ENCODE measurements at regions not wholly inside any gene's neighbourhood (a gene's known extent, or its start where the extent isn't known, plus 50 kb on each side); places are given as distances from the start of the nearest gene placed in this dataset.

DNA sequence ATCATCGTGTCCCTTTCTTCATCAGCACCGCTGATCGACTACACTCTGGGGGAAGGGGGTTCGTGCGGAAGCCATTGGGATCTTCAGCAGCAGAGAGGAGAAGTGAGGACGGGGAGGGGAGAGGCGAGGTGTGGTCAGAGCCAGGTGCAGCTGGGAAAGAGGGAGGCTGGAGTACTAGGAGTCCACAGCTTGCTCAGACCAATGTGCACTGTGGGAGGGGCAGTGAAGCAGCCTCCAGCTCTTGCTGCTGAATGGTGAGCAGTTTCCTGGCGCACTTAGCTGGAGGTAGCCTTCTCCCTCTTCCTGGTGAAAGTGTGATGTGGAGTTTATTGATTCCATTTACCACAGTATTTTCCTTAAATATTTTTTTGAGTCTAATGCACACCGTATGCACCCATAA is 99.0 kb upstream of the NECTIN1 start (continued):
- TF ChIP-seq, protein P1, sequence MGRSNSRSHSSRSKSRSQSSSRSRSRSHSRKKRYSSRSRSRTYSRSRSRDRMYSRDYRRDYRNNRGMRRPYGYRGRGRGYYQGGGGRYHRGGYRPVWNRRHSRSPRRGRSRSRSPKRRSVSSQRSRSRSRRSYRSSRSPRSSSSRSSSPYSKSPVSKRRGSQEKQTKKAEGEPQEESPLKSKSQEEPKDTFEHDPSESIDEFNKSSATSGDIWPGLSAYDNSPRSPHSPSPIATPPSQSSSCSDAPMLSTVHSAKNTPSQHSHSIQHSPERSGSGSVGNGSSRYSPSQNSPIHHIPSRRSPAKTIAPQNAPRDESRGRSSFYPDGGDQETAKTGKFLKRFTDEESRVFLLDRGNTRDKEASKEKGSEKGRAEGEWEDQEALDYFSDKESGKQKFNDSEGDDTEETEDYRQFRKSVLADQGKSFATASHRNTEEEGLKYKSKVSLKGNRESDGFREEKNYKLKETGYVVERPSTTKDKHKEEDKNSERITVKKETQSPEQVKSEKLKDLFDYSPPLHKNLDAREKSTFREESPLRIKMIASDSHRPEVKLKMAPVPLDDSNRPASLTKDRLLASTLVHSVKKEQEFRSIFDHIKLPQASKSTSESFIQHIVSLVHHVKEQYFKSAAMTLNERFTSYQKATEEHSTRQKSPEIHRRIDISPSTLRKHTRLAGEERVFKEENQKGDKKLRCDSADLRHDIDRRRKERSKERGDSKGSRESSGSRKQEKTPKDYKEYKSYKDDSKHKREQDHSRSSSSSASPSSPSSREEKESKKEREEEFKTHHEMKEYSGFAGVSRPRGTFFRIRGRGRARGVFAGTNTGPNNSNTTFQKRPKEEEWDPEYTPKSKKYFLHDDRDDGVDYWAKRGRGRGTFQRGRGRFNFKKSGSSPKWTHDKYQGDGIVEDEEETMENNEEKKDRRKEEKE (IDR thresholded peaks at IDR 0.05; ENCODE audit: borderline replicate concordance in 1 of 2, control insufficient read depth in 1 of 2, low read depth in 2 of 2, low read length in 1 of 2) = no peak
- TF ChIP-seq TARDBP (IDR thresholded peaks at IDR 0.05) (no peak), DMBX1 (CRISPR knock-in tag; IDR thresholded peaks at IDR 0.05; ENCODE audit: borderline replicate concordance) (no peak), KDM4B (IDR thresholded peaks at IDR 0.05; ENCODE audit: borderline replicate concordance in 2 of 2, low read depth in 1 of 2) (no peak), SP1 (CRISPR knock-in tag; IDR thresholded peaks at IDR 0.05) (no peak), ZNF232 (CRISPR knock-in tag; IDR thresholded peaks at IDR 0.05) (no peak), RBM17 (IDR thresholded peaks at IDR 0.05; ENCODE audit: borderline replicate concordance, low read depth, low read length) (no peak)

DNA sequence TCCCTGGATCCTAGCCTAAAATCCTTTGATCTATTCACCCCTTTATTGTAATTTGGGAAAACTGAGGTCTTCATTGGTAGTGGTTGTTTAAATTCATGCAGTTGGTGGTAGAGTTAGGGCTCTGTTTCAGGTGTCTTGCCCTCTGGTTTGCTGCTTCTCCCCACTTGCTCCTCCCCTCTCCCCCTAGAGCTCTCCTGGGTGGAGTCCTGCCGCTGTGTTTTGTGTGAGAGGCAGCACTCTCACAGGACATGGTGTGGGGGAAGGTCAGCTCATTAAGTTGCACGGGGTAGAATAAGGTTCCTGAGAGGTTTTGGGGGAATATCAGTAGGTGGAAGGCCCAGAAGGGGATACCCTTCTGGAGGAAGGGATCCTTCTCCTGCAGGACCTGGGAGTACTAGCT is 98.1 kb upstream of the NECTIN1 start:
- H3K4me2 ChIP-seq (ENCODE audit: insufficient read depth, low read length) = no peak overlapping the region
- BruUV-seq (replicated peaks) = no TSS peak
- no peak for DNase-seq (ENCODE audit: extremely low read depth in 1 of 4, low spot score in 3 of 4)
- H3K27ac ChIP-seq (ENCODE audit: extremely low read depth, low read depth, low read length) = no peak overlapping the region
- FAIRE-seq = no peak
- no peak overlapping the region for H3K4me3 ChIP-seq
- WGBS (ENCODE audit: insufficient coverage, low coverage, missing lambda C conversion rate) = 0% methylated on average over 2 of the region's 2 CpGs
- no peaks in the 10 kb centered on the region for H3K4me1 ChIP-seq (replicated peaks in 1 of 2; ENCODE audit: control insufficient read depth in 2 of 2, insufficient read depth in 2 of 2, low read length in 2 of 2)
- TF ChIP-seq ZNF785 (CRISPR knock-in tag; IDR thresholded peaks at IDR 0.05) (no peak), ZNF644 (tag; IDR thresholded peaks at IDR 0.05; ENCODE audit: low read depth) (no peak), CHD2 (IDR thresholded peaks at IDR 0.05; ENCODE audit: low read depth, low read length) (no peak), TRIM28 (IDR thresholded peaks at IDR 0.05) (no peak), ERF (CRISPR knock-in tag; IDR thresholded peaks at IDR 0.05) (no peak)
- no peak overlapping the region for H2AFZ ChIP-seq (ENCODE audit: low read depth, low read length)
- peaks cover 3 to 18% of the 10 kb centered on the region in 2 experiments; a peak in 3 of 5 replicates for H3K27me3 ChIP-seq (ENCODE audit: control insufficient read depth in 2 of 2, insufficient read depth in 2 of 2, low read length in 2 of 2)
- intact Hi-C loops (cut with micrococcal nuclease) (no loop called here), in situ Hi-C loops (cut with MboI) (no loop called here)
- no peaks in the 10 kb centered on the region for H3K9me1 ChIP-seq (ENCODE audit: control insufficient read depth, insufficient read depth, low read length)
- no peaks in the 10 kb centered on the region for H3K9me3 ChIP-seq (replicated peaks; ENCODE audit: control insufficient read depth, insufficient read depth, low read depth, low read length)
- ChIA-PET CTCF (ENCODE audit: low intra/inter-chr PET ratio) (no interaction called here), POLR2A (interaction anchor here (0.8 kb wide), 1 partner anchor 256 kb away, joined by 4 read pairs; no protein-coding TSS in a partner anchor)
- H3K36me3 ChIP-seq (ENCODE audit: control insufficient read depth, insufficient read depth, low read length) = no peaks in the 10 kb centered on the region
- no peak for ATAC-seq
- no peak overlapping the region for H3K9ac ChIP-seq (ENCODE audit: insufficient read depth in 1 of 2, low read depth in 2 of 2, low read length in 2 of 2)
- H3K79me2 ChIP-seq (ENCODE audit: control insufficient read depth, insufficient read depth, low read length) = no peaks in the 10 kb centered on the region
- H4K20me1 ChIP-seq (replicated peaks; ENCODE audit: control insufficient read depth, insufficient read depth, low read length) = no peaks in the 10 kb centered on the region

Measured in K562 (cell line).